ENCODE measurements at regions not wholly inside any gene's neighbourhood (a gene's known extent, or its start where the extent isn't known, plus 50 kb on each side); places are given as distances from the start of the nearest gene placed in this dataset.
"Not testable (repeated sequence)": the region's sequence is repeated elsewhere in the genome, so short reads cannot be mapped to it uniquely, and the experiment has no call there.

DNA sequence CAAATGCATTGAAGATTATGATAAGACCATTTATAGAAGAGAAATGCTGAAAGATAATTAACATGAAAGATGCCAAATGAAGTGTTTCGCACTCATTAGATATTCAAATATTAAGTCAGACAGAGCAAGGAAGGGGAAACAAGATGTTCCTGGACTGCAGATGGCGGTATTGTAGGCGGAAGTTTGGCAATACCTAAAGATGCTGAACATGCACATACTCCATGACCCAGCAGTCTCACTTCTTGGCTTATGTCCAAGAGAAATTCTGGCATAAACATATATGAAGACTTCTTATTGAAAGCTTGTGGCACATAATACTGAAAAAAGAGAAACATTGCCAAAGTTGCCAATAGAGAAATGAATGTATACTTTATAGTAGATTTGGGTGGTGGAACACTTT lies 325.4 kb upstream of the SEMA3C start:
- no peak overlapping the region for H3K27ac ChIP-seq
- no peak overlapping the region for H3K9ac ChIP-seq
- H4K20me1 ChIP-seq = no peaks in the 10 kb centered on the region

DNA sequence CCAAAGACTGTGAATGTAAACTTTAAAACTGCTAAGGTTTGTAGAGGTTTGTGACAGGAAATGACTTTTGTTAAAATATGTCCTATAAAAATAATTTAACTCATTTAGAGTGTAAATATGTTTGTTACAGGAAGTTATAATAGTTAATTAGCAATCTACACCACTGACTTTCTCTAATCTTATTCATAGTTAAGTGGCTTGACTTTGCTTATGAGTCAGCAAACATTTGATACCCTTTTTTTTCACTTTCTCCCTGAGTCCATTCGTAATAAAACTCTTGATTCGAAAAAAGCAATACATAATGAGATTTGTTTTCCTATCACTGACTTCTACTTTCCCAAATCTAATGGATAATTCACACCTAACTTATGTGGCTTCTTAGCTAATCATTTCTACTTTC lies 317.7 kb upstream of the SEMA3C start:
- H3K4me2 ChIP-seq = no peak overlapping the region
- H3K4me1 ChIP-seq = no peaks in the 10 kb centered on the region
- no peaks in the 10 kb centered on the region for H3K36me3 ChIP-seq
- H3K9ac ChIP-seq = no peak overlapping the region
- peaks cover 0 to 6% (median 0%) of the 10 kb centered on the region in 11 experiments; a peak in 2 of 22 replicates for H3K9me3 ChIP-seq (replicated peaks in 1 of 11)
- no peak overlapping the region for H3K4me3 ChIP-seq
- TF ChIP-seq Cebpa-rat (IDR thresholded peaks at IDR 0.05) = no peak
- H4K20me1 ChIP-seq = no peaks in the 10 kb centered on the region
- H3K27ac ChIP-seq = no peak overlapping the region
- H3K27me3 ChIP-seq = no peaks in the 10 kb centered on the region

More for the DNA sequence above, 325.4 kb upstream of the SEMA3C start:
- no peak for TF ChIP-seq Cebpa-rat (IDR thresholded peaks at IDR 0.05)
- H3K36me3 ChIP-seq = no peaks in the 10 kb centered on the region
- H3K27me3 ChIP-seq = no peaks in the 10 kb centered on the region
- peaks cover 0 to 3% (median 0%) of the 10 kb centered on the region in 10 experiments; a peak in 1 of 20 replicates for H3K4me1 ChIP-seq
- H3K4me3 ChIP-seq = no peak overlapping the region
- H3K9me3 ChIP-seq (replicated peaks in 1 of 11) = no peaks in the 10 kb centered on the region
- H3K4me2 ChIP-seq = no peak overlapping the region

DNA sequence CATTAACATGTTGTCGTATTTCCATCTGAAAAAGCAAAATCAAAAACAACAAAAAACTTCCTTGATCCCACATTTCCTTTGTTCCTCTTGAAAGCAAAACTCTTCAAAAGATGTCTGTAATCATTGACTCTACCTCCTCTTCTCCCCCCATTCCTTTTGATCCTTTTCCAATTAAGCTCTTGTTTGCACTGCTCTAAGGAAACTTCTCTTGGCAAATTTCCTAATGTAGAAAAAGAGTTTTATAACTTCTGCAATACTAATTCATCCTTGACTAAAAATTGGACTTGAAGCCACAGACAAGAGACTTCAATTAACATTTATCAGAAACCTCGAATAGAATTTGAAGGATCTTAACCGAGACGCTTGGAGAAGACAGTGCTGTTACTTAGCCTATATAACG lies 317.1 kb upstream of the SEMA3C start:
- no peak overlapping the region for H3K4me3 ChIP-seq
- H4K20me1 ChIP-seq = no peaks in the 10 kb centered on the region
- H3K36me3 ChIP-seq = no peaks in the 10 kb centered on the region
- H3K4me2 ChIP-seq = no peak overlapping the region
- H3K9ac ChIP-seq = no peak overlapping the region
- H3K9me3 ChIP-seq (replicated peaks in 1 of 11) = peaks cover 0 to 6% (median 0%) of the 10 kb centered on the region in 11 experiments; a peak in 2 of 22 replicates
- no peaks in the 10 kb centered on the region for H3K27me3 ChIP-seq
- no peak for TF ChIP-seq Cebpa-rat (IDR thresholded peaks at IDR 0.05)
- H3K27ac ChIP-seq = no peak overlapping the region
- no peaks in the 10 kb centered on the region for H3K4me1 ChIP-seq

DNA sequence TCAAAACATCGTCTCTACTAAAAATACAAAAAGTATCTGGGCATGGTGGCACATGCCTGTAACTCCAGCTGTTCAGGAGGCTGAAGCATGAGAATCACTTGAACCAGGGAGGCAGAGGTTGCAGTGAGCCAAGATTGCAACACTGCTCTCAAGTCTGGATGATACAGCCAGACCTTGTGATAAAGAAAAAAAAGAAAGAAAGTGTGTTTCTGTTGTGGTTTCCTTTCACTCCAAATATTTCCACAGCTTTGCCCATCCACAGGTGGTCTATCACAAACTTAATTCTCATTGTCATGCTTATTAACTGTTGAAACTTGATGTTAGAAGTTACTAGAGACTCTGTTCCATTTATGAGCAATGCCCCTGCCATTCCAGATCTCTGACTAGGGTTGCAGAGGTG lies 316.0 kb upstream of the SEMA3C start:
- Histone ChIP-seq H3K9me3 (replicated peaks in 1 of 11) (peaks cover 0 to 6% (median 0%) of the 10 kb centered on the region in 11 experiments; a peak in 2 of 22 replicates), H3K27me3 (no peaks in the 10 kb centered on the region), H3K36me3 (no peaks in the 10 kb centered on the region), H3K4me3 (no peak overlapping the region), H3K9ac (no peak overlapping the region), H4K20me1 (no peaks in the 10 kb centered on the region), H3K27ac (no peak overlapping the region), H3K4me1 (no peaks in the 10 kb centered on the region), H3K4me2 (no peak overlapping the region)
- TF ChIP-seq Cebpa-rat (IDR thresholded peaks at IDR 0.05) = no peak

DNA sequence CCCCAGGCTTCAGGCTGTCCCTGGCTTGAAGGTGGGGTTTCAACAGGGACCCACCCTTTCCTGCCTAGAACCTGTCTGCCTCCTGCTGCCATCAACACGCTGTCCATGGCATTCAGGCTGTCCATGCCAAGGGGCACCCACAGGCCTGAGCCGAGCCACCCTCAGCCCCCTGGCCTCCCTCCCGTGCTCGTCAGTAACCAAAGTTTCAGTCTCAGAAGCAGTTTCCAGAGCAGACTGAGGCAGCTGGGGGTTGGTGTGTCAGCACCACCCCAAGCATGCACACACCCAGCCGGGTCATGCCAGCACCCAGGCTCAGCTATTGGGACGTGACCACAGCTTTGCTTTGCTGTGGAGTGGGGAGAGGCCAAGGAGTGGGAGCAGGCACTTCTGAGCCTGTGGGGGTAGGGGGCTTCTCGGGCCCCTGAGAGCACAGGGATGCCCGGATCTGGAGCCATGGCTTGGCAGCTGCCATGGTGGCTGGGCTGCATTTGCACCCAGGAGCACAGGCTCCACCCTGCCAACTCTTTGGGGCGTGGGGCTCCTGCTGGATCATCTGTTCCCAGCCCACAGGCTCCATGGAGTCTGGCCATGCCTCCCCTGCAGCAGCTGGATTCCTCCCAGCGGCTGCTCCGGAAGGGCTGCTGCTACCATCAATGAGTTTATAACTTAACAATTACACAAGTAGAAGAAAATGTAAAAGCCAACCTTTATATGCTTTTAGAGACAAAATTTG lies 314.5 kb upstream of the SEMA3C start:
- no peak overlapping the region for H3K27ac ChIP-seq
- H3K4me2 ChIP-seq = no peak overlapping the region
- H3K4me1 ChIP-seq = no peaks in the 10 kb centered on the region

GRCh38 chr7:81232084-81232799 lies 313.4 kb upstream of the SEMA3C start:
- Histone ChIP-seq H3K4me1 (no peaks in the 10 kb centered on the region), H3K9ac (no peak overlapping the region), H3K4me3 (no peak overlapping the region), H4K20me1 (no peaks in the 10 kb centered on the region), H3K36me3 (no peaks in the 10 kb centered on the region), H3K9me3 (replicated peaks in 1 of 11) (peaks cover 0 to 6% (median 0%) of the 10 kb centered on the region in 11 experiments; a peak in 2 of 22 replicates), H3K27me3 (no peaks in the 10 kb centered on the region), H3K27ac (no peak overlapping the region), H3K4me2 (no peak overlapping the region)
- TF ChIP-seq Cebpa-rat (IDR thresholded peaks at IDR 0.05) = no peak

More for the DNA sequence above, 314.5 kb upstream of the SEMA3C start:
- H3K4me3 ChIP-seq = no peak overlapping the region
- H3K9ac ChIP-seq = no peak overlapping the region
- H3K36me3 ChIP-seq = no peaks in the 10 kb centered on the region
- H3K27me3 ChIP-seq = no peaks in the 10 kb centered on the region
- no peaks in the 10 kb centered on the region for H4K20me1 ChIP-seq
- H3K9me3 ChIP-seq (replicated peaks in 1 of 11) = peaks cover 0 to 6% (median 0%) of the 10 kb centered on the region in 11 experiments; a peak in 2 of 22 replicates
- TF ChIP-seq Cebpa-rat (IDR thresholded peaks at IDR 0.05) = no peak

DNA sequence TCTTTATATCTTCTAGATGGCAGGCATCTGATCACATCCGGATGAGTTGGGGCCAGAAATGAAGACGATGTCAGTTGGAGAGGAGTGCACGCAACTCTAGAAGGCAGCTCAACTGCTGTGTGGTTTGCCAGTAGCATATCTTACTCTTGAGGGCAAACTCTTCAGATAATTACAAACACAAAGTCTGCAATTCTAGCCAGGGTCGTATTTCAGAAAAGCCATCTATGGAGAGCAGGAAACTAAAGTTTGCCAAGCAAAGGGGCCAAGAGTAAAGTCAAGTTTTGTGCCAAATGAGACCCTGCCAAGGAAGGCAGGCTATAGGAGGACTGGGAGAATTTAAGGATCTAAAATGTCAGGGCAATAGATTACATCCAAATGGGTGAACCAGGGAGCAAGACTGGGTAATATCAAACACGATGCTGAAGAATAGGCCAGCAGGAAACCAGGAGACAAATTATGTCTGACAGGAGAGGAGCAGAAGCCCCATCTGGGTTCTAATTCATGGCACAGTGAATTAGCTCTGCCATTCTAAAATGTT lies 312.5 kb upstream of the SEMA3C start:
- H3K4me2 ChIP-seq = no peak overlapping the region
- H3K27ac ChIP-seq = no peak overlapping the region
- no peaks in the 10 kb centered on the region for H3K36me3 ChIP-seq

GRCh38 chr7:81226234-81226633 lies 307.4 kb upstream of the SEMA3C start:
- no peak overlapping the region for H3K27ac ChIP-seq
- TF ChIP-seq Cebpa-rat (IDR thresholded peaks at IDR 0.05) = no peak
- no peak overlapping the region for H3K4me3 ChIP-seq
- no peaks in the 10 kb centered on the region for H3K27me3 ChIP-seq
- no peaks in the 10 kb centered on the region for H4K20me1 ChIP-seq
- H3K9me3 ChIP-seq (replicated peaks in 1 of 11) = peaks cover 0 to 21% (median 15%) of the 10 kb centered on the region in 11 experiments; a peak in 18 of 22 replicates
- no peak overlapping the region for H3K9ac ChIP-seq
- H3K4me1 ChIP-seq = no peaks in the 10 kb centered on the region
- H3K4me2 ChIP-seq = no peak overlapping the region
- H3K36me3 ChIP-seq = no peaks in the 10 kb centered on the region

More for the DNA sequence above, 312.5 kb upstream of the SEMA3C start:
- no peaks in the 10 kb centered on the region for H4K20me1 ChIP-seq
- no peaks in the 10 kb centered on the region for H3K4me1 ChIP-seq
- peaks cover 0 to 6% (median 0%) of the 10 kb centered on the region in 11 experiments; a peak in 2 of 22 replicates for H3K9me3 ChIP-seq (replicated peaks in 1 of 11)
- no peak overlapping the region for H3K9ac ChIP-seq
- no peak for TF ChIP-seq Cebpa-rat (IDR thresholded peaks at IDR 0.05)
- no peaks in the 10 kb centered on the region for H3K27me3 ChIP-seq
- H3K4me3 ChIP-seq = no peak overlapping the region

GRCh38 chr7:81222692-81223091 lies 303.8 kb upstream of the SEMA3C start:
- not testable (repeated sequence) for H3K27ac ChIP-seq, H4K20me1 ChIP-seq, H3K9ac ChIP-seq, H3K36me3 ChIP-seq, H3K27me3 ChIP-seq, H3K4me1 ChIP-seq, H3K4me2 ChIP-seq, H3K4me3 ChIP-seq
- H3K9me3 ChIP-seq (replicated peaks in 1 of 11) = peaks cover 0 to 21% (median 15%) of the 10 kb centered on the region in 11 experiments; a peak in 18 of 22 replicates
